ENCODE measurements at regions not wholly inside any gene's neighbourhood (a gene's known extent, or its start where the extent isn't known, plus 50 kb on each side); places are given as distances from the start of the nearest gene placed in this dataset.
"Not testable (repeated sequence)": the region's sequence is repeated elsewhere in the genome, so short reads cannot be mapped to it uniquely, and the experiment has no call there.

DNA sequence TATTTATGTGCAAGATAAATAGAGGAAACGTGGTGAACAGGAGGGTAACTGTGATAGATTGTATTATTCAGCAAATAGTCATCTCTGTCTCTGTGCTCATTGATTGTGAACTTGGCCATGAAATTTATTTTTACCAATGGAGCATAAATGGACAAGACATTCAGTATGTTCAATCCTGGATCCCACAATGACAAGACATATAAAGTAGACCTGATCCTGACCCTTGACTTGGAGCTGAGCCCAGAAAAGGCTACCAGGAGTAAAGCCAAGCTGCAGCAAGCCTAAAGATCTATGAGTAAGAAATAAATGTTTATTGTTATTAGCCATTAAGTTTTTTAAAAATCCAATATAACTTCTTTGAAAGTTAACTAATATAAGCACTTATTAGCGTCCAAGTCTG lies 531.2 kb downstream of the PIK3C3 start:
- no peak for DNase-seq

DNA sequence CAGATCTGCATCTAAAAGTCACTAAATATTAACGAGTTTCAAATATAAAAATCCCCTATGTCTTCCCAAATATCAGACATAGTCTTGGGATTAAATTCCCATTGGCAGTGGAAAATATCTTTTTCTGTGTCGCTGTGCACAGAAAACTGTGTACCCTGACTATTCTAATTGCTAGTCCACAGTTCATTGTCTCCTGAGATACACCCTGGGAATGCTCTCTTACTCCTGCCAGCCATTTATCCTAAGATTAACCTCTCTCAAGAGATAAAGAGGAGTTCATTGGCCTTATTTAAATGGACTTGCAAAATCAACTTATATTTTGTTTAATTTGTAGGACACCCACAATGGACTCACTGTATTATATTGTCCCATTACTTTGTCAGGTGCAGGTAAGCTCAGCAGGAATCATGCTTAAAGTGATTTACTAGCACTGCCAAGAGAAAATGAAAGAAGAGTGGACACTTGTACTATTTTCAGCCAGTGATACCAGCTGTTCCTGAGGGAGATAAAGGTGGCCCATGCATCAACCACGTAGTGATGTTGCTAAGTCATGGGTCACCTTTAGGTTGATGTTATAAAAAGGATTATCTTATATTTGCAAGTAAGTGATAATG lies 553.8 kb downstream of the PIK3C3 start:
- DNase-seq = no peak

DNA sequence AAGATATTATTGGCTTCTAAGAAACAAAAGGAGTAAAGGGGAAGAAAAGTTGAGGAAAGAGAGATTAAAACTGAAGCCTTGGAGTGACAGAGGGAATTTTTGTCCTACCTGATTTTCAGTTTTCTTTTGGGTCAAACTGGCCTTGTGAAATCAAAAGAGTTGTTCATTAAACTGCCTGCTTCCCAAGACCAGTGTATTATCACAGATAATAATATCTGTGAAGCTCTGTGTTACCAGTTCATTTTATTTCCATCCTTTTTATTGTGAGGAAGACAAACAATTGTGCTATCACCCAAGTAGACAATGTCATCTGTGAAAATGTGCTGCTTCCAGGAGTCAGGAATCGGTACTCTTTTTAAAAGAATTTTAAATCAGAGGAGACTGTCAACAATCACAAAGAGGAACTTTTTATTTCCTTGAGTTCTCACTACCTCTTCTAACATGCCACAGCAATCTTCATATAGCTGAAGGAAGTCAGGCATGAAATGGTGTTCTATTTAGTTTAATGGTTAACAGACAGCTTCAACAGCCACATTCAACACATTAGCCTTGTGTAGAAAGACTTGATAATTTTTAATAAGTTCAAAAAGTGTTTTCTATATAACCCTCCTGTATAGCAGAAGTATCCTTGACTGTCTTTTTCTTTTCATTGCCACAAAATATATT lies 554.8 kb downstream of the PIK3C3 start:
- DNase-seq = no peak

DNA sequence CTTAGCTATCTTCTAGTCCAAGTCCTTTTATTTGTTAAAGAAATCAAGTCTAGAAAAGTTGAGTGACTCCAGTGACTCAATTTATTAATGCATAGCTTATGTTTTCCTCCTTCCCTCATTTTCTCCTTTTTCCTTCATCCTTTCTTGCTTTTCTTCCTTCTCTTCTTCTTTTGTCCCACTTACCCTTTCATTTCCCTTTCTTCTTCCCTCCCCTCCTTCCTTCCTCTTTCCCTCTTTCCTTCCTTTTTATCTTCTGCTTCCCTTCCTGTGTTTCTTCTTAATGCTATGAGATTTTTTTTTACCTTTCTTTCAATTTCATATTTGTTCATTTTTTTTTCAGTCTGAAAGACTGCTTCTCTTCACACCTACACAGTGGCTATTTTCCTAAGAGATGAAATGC lies 555.5 kb downstream of the PIK3C3 start:
- no peak for DNase-seq

DNA sequence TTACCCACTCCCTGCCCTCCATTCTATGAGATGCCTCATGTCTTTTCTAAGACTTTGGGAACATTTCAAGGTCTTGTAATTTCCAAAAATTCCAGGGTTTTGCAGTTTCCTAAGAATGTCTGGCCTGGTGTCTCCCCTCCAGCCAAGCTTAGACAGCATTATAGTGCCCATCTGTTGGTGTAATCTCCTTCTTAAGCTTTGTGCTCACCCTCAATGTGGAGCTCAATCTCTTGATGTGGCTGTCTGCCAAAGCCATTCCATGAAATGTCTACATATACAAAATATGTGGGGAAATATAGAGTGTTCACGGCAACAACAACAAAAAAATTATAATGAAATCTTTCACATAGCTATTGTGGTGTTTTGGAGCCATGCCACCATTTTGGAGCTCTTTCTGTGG lies 558.4 kb downstream of the PIK3C3 start:
- no peak for DNase-seq

DNA sequence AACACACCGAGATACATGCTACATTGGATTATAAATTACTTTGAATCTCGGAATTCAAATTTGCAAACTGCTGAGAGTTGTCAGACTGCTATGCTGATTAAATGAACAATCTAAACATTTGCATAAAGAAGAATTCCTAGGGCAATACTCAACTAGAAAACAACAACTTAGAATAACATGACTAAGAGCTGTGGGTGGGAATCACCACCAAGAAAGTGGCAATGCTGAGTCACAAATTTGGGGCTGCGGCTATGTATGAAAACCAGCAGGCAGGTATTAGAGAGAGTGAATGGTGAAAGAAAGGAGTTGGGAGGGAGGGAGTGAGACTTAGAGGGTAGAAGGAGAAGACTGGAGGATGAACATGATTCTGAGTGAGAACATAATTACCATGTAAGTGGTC lies 559.5 kb downstream of the PIK3C3 start:
- DNase-seq = no peak

DNA sequence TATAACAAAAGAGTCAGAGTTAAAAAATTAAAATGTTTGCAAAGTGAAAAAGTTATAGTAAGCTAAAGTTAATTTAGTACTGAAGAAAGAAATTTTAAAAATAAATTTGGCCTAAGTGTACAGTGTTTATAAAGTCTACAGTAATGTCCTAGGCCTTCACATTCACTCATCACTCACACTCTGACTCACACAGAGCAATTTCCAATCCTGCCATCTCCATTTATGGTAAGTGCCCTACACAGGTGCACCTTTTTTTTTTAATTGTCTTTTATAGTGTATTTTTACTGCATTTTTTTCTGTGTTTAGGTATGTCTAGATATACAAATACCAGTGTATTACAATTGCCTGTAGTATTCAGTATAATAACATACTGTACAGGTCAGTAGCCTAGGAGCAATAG lies 562.9 kb downstream of the PIK3C3 start:
- no peak for DNase-seq

DNA sequence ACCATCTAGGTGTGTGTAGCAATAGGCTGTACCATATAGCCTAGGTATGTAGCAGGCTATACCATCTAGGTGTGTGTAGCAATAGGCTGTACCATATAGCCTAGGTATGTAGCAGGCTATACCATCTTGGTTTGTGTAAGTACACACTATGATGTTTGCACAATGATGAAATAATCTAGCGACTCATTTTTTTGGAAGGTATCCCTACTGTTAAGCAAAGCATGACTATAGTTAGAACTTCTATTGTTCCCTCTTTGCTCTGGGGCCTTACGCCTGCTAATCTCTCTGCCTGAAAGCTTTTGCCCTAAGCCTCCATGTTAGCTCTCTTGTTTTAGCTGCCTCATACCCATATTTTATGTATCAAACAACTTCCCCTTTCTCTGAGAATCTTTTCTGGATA lies 563.3 kb downstream of the PIK3C3 start:
- not testable (repeated sequence) for DNase-seq

DNA sequence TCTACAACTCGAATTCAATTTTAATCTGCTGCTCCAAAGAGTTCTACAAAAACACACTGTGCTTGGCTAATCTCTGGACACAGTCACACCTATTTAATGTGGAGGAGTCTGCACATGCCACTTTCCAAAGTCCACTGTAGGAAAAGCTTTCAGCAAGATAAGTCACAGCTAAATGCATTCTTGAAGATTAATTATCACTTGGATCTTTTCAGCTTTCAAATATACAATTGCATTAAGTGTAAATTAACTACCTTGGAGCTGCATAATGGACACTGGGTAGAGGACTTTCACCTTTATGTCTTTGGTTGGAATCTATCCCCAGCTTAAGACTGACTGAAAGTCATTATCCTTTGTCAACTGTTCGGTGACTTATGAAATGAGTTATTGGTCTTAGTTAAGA lies 565.1 kb downstream of the PIK3C3 start:
- no peak for DNase-seq

DNA sequence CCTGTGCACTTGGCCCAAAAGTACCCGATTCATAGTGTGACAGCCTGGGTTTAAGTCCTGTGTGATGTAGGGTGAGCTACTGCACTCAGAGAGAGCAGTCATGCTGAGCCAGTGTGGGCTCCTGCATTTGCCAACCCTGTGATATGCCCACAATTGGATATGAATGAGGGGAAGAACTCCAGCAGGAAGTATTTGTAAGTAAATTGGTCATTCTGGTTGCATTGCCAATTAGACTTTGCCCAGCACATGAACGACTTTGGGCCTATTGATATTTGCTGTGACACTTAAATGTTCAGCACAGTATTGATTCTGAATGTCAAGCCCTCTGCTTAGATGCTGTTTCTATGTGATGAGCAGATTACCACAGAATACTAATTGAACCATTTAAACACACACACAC lies 570.9 kb downstream of the PIK3C3 start:
- no peak for DNase-seq

DNA sequence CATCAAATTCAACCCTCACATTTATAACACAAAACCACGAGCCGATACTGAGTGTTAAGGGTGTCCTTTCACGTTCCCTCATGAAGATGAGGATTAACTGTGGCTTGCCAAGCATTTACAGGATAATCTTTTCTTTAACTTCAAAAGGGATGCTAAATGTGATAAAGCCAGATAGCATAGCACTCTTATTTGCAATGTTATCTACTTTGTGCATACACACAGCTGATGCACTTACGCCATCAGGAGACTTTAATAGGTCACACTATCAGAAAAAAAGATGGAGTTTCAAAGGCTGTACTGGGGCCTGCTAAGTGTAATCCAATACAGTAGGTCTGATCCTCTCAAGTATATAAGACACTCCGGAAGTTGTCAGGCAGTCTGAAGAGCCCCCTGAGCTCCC lies 572.7 kb downstream of the PIK3C3 start:
- no peak for DNase-seq

DNA sequence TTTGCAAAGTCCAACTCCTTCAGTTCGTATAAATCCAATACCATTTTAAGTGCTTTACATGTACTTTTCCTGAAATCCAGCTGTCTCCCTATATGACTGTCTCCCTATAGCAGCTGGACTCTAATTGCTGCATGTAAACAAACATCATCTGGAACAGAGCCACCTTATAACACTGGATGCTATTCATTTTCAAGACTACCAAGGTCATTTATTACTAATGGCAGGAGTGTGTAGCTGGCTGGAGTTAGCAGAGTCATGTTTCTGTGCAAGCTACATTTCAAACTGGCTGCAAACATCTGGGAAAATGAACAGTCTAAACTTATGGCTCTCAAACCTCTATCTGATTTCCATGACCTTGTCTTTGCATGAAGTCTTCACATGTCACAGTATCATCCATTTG lies 575.2 kb downstream of the PIK3C3 start:
- no peak for DNase-seq

DNA sequence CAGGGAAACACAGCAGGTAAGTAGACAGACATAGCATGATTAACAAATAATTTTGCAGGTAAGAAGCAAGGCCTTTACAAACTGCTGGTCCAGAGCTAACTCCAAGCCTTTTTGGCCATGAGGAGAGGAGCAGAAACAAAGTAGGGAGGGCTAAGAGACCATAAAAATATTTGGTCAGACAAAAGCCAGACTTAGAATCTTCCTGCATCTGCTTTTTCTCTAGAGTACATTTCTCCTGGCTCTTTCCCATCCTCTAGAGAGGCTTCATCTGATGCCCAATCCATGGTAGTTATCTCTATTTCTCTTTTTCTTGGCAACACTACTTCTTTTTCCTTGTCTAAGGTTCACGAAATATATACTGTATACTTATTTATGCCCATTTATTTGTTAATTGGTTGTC lies 577.1 kb downstream of the PIK3C3 start:
- DNase-seq = no peak

DNA sequence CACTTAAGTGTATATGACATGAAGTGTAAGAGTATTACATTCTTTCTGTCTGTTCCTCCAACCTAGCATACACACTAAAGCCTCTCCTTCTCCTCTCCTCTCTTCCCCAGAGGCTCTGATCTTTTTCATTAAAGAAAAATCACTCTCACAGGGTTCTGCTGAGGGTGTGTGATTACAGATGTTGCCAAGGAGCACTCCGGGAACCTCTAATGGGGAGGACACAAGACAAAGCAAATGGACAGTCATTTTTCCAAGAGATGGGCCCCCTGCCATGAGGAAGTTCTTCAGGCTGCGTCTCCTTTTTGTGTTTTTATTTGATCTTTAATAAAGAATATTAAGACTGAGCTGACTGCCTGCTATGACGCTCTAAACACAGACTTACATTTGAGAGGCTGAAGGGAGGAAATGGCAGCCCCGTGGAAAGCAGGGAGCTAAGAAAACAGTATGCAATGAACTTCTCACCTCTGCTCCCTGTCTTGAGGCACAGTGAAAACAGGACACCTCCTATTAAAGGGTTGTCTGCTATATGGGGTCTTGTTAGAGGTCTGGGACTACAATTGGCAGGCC lies 578.1 kb downstream of the PIK3C3 start:
- DNase-seq = no peak

DNA sequence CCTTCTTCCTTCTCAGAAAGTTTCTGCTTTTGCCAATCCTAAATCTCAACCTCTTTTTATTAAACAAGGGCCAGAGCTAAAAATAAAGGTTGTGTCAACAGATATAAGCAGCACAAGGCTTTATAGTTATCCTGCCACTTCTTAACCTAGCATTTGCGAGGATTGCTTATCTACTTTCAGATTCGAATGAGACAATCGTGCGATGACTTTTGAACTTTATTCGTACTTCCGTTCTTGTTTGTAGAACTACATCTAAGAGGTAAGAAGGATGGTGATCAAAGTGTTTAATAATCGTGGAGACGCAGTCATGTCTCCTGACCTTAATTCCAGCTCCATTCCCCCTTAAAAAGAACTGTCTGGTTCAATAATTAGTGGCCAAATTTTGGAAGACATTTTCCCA lies 578.6 kb downstream of the PIK3C3 start:
- DNase-seq = no peak

DNA sequence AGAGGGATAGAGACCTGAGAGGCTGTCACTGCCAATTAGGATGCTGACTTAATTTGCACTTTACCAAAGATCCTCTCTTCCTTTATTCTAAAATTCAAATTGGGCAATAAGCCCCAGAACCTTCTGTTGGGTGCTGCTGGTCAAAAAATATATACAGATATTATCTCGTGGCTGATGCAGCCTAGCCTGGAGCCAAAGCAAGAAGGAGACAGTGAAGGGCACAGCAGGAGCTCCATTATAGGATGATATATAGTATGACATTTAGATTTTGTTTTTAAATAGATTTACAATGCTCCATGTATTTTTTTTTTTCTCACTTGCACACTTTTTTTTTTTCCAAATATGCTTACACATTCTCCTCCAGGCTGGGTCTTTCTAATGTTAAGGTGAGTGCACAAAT lies 579.3 kb downstream of the PIK3C3 start:
- DNase-seq = no peak

DNA sequence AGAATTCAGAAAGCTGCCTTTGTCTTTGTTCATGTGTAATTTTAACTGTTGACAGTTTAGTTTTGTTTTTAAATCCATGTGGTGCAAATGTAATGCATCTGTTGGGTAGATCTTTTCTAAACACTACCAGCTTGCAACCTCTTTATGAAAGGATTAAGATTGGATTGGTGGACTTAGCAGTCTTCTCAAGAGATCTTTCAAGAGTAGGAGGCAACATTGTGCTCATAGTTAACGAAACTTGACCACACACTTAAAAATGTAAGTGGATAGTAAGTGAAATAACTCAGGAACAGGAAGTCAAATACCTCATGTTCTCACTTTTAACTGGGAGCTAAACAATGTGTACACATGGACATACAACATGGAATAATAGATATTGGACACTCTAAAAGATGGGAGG lies 579.0 kb downstream of the RIT2 start:
- DNase-seq = no peak

DNA sequence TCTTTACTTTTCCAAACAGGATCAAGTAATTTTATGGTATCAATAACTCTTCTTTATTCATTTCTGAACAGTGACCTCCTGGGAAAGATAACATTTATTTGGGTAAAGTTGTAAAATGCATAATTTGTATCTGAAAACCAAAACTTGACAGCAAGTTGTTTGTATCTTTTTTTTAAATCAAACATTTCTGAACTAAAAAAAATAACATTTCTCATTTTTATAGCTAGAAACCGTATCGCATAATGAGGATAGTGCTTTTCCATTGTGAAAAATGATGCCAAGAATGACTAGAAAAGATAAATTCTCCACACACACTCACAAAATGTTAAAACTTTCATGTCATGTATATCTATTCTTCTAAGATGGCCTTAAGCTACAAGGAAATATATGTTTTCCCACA lies 578.2 kb downstream of the RIT2 start:
- no peak for DNase-seq

DNA sequence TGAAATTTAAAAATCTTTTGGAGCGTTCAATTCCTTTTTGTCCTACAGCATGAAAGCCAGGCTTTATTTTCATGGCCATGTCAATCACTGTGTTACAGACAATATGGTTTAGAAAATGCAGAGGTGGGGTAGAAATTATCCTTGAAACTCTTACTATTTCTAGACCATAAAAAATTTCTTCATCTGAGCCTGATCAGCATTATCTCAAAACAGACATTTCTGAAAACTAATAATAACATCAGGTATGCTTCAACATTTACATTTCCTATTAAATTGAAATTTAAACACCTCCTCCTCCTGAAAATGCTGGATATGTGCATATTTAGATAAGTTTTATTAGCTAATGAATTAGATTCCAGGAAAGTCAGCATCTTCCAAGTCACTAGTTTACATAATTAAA lies 570.6 kb downstream of the RIT2 start:
- DNase-seq = no peak

DNA sequence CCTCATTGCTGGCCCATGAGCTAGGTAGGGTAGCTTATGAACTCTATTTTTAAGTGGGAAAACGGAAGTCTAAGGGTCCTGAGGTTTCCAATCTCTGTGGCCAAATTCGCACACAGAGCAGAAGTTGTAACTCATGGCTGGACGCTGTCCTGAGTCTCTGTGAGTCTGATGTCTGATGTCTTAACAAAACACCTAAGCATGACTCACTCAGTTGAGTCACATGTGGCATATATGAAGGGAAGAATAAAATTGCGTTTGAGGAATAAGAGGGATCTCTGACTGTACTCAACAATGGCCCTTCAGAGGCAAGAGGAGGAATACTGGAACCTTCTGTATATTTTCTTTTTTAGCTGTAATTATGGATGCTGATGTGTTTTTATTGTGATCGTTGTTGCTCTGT lies 569.7 kb downstream of the RIT2 start:
- DNase-seq = no peak

DNA sequence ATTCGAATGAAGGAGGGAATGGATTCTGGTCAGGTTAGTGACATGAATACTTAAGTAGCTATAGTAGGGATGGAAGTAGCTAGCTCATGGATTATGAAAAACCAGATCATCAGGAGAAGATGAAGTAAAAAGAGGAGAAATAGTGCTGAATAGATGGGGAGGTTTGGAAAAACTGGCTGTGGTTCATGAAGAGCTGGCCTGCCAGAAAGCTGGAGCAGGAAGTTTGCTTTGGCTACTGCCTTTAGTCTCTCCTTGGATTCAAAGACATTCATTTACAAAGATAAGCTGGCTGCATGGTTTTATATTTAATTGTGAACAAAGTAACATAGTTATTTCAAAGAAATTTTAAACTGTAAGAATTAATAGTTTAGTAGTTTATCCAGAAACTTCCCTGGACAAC lies 567.0 kb downstream of the RIT2 start:
- DNase-seq = no peak

DNA sequence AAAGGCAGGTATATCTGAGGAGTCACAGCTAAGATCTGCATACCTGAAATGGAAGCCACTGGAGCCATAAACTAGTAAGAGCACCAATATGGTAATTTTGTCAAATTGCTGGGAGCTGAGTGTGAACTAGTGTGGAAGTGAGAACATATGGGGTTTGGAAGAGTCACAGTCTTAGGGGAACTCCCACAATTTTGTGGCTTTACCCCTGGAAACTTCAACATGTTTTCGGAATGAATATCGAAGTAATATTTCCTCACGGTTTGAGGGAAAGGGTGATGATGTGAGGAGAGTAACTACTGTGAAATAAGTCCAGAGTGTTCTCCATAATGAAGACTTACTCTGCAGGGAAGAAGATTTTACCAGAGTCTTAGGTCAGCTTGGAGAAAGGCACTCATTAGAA lies 565.9 kb downstream of the RIT2 start:
- DNase-seq = no peak

DNA sequence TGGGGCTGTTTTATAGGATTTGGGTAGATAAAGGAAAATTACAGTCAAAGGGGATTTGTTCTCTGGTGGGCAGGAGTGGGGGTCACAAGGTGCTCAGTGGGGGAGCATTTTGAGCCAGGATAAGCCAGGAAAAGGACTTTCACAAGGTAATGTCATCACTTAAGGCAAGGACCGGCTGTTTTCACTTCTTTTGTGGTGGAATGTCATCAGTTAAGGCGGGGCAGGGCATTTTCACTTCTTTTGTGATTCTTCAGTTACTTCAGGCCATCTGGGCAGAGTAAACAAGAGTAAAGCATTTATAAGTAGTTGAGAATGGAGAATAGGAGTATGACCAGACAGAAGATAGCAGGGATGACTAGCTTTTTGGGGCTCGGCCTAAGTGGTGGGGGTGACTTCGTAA lies 562.9 kb downstream of the RIT2 start:
- DNase-seq = not testable (repeated sequence)

DNA sequence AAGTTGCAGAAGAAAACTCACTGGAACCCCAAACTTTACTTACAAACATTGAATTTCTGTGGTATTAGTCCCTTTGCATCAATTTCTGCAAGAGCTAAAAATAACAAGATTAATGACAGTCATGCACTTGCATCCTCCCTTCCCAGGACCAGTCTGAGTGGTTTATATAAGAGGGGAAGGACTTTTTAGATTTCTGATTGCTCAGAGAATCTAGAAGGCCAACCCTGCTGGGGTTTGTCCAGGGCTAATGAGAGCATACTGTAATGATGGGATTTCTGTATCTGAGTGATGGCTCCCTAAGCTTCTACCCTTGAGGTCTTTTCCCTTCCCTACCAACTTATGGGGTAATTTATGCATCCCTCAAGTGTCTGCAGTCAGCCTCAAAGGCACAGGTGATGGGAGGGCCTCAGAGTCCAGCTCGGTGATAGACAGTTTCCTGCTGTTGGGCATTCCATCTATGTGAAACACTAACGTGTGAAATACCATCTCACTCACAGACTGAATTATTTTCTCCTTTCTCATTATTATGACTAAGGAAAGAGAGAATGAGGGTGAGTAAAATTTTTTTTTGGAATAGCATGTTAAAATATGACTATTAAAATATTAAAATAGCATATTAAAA lies 556.3 kb downstream of the RIT2 start:
- no peak for DNase-seq

DNA sequence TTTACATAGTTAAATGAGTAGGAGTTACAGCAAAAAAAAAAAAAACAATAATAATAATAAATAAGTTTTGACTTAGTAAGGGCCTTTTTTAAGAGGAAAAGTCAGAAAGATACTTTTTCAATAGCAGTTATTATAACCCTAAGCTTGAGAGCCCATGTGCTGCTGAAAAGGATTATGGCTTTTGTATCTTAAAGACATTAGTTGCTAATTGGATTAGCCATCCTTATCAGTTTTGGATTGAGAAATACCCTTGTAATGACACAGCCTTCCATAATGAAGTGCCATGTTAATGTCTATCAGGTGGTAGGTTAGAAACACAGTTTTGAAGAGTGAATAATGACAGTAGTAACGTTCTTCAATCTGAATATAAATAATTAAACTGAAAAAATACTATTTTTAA lies 554.0 kb downstream of the RIT2 start:
- no peak for DNase-seq
